GM12891 (cell line): ENCODE measurements at regions not wholly inside any gene's neighbourhood (a gene's known extent, or its start where the extent isn't known, plus 50 kb on each side); places are given as distances from the start of the nearest gene placed in this dataset.

Experiments
- DNase-seq: peaks from one replicate; pipeline ENCODE4 v3.0.0; 2011; ENCODE audit warnings: low spot score; ENCODE audit not compliant: insufficient read length
- FAIRE-seq: peaks from 2 replicates; lab custom pipeline; 2011; peaks lifted over from hg19 to GRCh38; lab: Jason Lieb, UNC
- PAX5 ChIP-seq: IDR thresholded peaks from 2 replicates; pipeline ENCODE4 v1.6.1; 2011; ENCODE audit warnings: low read length, moderate library complexity, mild to moderate bottlenecking; ENCODE audit not compliant: insufficient read depth, severe bottlenecking
- POLR2A ChIP-seq: IDR thresholded peaks from 2 replicates; pipeline ENCODE4 v1.6.1; 2011; ENCODE audit warnings: low read depth, low read length, control low read depth
- POLR2AphosphoS5 ChIP-seq: IDR thresholded peaks from 2 replicates; pipeline ENCODE4 v1.6.1; 2011; ENCODE audit warnings: low read depth, low read length, control low read depth
- POU2F2 ChIP-seq: IDR thresholded peaks from 2 replicates; pipeline ENCODE4 v1.6.1; 2011; ENCODE audit warnings: low read depth, mild to moderate bottlenecking, control low read depth, low read length, moderate library complexity
- SPI1 ChIP-seq: IDR thresholded peaks from 2 replicates; pipeline ENCODE4 v1.6.1; 2011; ENCODE audit warnings: low read depth, low read length, control low read depth
- TAF1 ChIP-seq: IDR thresholded peaks from 2 replicates; pipeline ENCODE4 v1.6.1; 2011; ENCODE audit warnings: low read depth, low read length, control low read depth

GRCh38 chr7:114755856-114756255, 166.0 kb upstream of the MDFIC start:
- no peak for TF ChIP-seq PAX5
- TF ChIP-seq POLR2A: no peak
- no peak for TF ChIP-seq POLR2AphosphoS5
- no peak for TF ChIP-seq SPI1
- no peak for TF ChIP-seq POU2F2
- TF ChIP-seq TAF1: no peak
- DNase-seq (no peak), FAIRE-seq (no peak)

DNA sequence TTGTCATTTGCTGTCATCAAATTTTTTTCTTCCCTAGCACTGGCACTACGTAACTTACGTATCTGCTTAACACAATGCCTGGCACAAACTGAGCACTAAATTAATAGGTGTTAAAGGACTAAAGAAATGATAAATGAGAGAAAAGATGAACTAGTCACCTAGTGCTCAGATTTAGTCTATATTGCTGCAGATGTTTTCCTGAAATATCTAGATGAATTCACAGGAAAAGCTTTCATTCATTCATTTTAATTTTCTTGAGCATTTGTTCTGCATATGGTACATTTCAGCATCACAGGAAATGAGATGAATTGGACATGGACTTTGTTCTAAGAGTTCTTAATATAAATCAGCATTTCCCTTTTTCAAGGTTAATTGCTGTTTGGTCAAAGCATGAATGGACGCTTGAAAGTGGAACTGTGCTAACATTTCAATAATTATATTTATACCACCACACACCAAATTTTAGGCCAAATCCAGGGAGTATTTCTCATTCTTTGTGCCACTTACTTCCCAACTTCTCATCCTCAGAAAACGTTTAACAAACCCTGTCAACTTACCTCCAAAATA, 163.2 kb upstream of the MDFIC start:
- TF ChIP-seq TAF1 (no peak), POLR2AphosphoS5 (no peak), PAX5 (no peak), POU2F2 (no peak), POLR2A (no peak), SPI1 (no peak)
- no peak for DNase-seq
- FAIRE-seq: no peak

- DNase-seq: no peak
- no peak for FAIRE-seq
- TF ChIP-seq TAF1 (no peak), POU2F2 (no peak), SPI1 (no peak), POLR2A (no peak), PAX5 (no peak), POLR2AphosphoS5 (no peak)
Measured at GRCh38 chr7:114759347-114760062, 162.4 kb upstream of the MDFIC start.

DNA sequence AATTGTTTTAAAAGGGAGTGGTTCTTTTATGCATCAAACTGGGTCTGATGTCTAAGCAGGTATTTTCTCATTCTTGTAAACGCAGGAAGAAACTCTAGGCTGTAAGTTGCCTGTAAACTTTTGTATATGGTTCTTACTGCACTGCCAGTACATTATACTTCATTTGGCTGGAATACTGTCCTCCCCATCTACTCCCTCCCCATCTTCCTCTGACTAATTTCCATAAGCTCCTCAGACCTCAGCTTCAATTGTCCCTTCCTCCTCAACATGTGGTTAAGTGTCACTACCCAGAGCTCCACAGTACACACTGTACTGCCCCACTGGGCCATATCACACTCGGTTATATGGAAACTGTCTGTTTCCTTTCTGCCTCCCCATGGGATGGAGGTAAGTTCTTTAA, 161.4 kb upstream of the MDFIC start:
- TF ChIP-seq PAX5 (no peak), TAF1 (no peak), SPI1 (no peak), POU2F2 (no peak), POLR2A (no peak), POLR2AphosphoS5 (no peak)
- no peak for DNase-seq
- no peak for FAIRE-seq

GRCh38 chr7:114761973-114762372, 159.9 kb upstream of the MDFIC start:
- DNase-seq (no peak), FAIRE-seq (no peak)

DNA sequence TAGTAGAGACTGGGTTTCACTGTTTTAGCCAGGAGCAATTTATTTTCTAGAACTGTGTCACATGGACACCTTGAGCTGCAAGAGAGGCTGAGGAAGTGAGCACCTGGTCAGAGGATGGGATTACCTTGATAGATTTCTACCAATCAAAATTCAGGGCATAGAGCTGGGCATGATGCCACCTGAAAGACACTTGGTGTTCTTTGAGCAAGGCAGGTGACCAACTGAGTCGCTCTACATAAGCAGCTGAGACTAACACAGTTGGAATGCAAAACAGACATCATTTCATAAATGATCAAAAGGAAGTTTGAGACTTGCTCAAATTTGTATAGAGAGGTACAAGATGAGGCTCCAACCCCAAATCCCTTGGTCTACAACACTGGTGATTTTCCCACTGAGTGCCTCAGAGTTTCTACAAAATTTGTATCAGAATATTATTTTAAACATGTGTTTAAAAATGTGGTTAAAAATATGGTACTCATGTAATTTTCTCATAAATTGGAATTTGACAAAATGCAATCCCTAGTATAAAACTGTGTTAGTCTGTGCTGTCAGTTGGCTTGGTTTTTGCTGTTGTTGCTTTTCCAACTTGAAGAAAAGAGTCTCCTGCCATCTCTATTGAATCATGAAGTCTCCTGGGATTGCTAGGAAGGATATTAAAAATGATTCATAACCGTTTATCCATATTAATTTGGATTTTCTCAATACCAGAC, 156.4 kb upstream of the MDFIC start:
- no peak for TF ChIP-seq POU2F2
- no peak for TF ChIP-seq POLR2A
- no peak for TF ChIP-seq TAF1
- no peak for TF ChIP-seq PAX5
- TF ChIP-seq SPI1: no peak
- TF ChIP-seq POLR2AphosphoS5: no peak
- DNase-seq (no peak), FAIRE-seq (no peak)

More at GRCh38 chr7:114761973-114762372, 159.9 kb upstream of the MDFIC start:
- no peak for TF ChIP-seq POLR2A
- no peak for TF ChIP-seq TAF1
- TF ChIP-seq PAX5: no peak
- TF ChIP-seq POLR2AphosphoS5: no peak
- no peak for TF ChIP-seq SPI1
- no peak for TF ChIP-seq POU2F2

GRCh38 chr7:114766041-114766356, 155.9 kb upstream of the MDFIC start:
- TF ChIP-seq POLR2A: no peak
- no peak for TF ChIP-seq SPI1
- no peak for TF ChIP-seq POU2F2
- no peak for TF ChIP-seq TAF1
- TF ChIP-seq PAX5: no peak
- DNase-seq (no peak), FAIRE-seq (no peak)

- TF ChIP-seq TAF1: no peak
- TF ChIP-seq POLR2AphosphoS5: no peak
- TF ChIP-seq POU2F2: no peak
- TF ChIP-seq POLR2A: no peak
- DNase-seq (no peak), FAIRE-seq (no peak)
Measured at GRCh38 chr7:114777288-114777687, 144.6 kb upstream of the MDFIC start.

- no peak for FAIRE-seq
- TF ChIP-seq POU2F2: no peak
- no peak for TF ChIP-seq POLR2AphosphoS5
- no peak for TF ChIP-seq POLR2A
- TF ChIP-seq TAF1: no peak
- TF ChIP-seq PAX5: no peak
- TF ChIP-seq SPI1: no peak
- no peak for DNase-seq
Measured at GRCh38 chr7:114783508-114783907, 138.4 kb upstream of the MDFIC start.

DNA sequence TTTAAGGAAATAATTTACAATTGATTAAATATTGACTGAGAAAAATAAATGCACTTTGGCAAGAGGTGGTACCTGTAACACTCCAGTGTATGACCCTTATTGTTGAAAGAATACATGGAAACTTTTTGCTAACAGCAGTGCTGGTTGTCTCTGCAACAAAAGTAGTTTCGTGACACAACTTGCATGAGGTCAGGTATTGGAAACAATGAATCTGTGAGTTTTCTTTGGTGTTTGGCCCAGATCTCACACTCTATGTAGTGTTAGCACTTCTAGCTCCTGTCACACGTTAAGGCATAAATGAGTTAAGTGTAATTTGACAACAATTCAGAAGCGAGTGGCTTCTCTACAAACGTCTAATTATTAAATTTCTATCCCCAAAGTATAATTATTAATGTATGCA, 137.7 kb upstream of the MDFIC start:
- TF ChIP-seq POU2F2 (no peak), PAX5 (no peak), TAF1 (no peak), POLR2AphosphoS5 (no peak), SPI1 (no peak), POLR2A (no peak)
- FAIRE-seq (no peak), DNase-seq (no peak)

DNA sequence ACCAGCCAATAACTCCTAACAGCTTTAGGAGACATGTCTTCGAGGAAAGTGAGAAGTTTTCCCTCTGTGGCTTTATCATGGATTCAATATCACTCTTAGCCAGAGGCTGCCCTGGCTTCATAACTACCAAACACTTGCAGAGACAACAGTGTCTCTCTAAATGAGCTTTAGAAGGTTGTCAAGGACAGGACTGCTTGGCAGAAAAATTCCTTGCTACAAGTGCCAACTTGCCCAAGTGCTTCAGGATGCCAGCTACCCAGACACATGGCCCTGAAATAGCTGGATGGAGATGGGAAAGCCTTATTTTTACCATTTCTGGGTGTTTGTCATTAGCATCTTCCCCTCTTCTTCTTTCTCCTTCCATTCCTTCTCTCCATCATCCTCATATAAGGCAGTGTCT, 137.1 kb upstream of the MDFIC start:
- DNase-seq (no peak), FAIRE-seq (no peak)
- TF ChIP-seq POLR2AphosphoS5: no peak
- no peak for TF ChIP-seq PAX5
- TF ChIP-seq TAF1: no peak
- no peak for TF ChIP-seq POU2F2
- TF ChIP-seq POLR2A: no peak
- TF ChIP-seq SPI1: no peak
